ENCODE measurements at regions not wholly inside any gene's neighbourhood (a gene's known extent, or its start where the extent isn't known, plus 50 kb on each side); places are given as distances from the start of the nearest gene placed in this dataset.

- no peak for DNase-seq (ENCODE audit: low spot score)
- Histone ChIP-seq H2AFZ (ENCODE audit: low read length) (no peak overlapping the region), H3K4me1 (ENCODE audit: insufficient read depth, low read length, poor library complexity, severe bottlenecking) (no peaks in the 10 kb centered on the region), H3K9me3 (ENCODE audit: low read length) (no peaks in the 10 kb centered on the region), H3K79me2 (ENCODE audit: insufficient read depth, low read depth, low read length) (no peaks in the 10 kb centered on the region), H3K4me3 (ENCODE audit: low read depth, low read length, poor library complexity, severe bottlenecking) (no peak overlapping the region), H3K4me2 (ENCODE audit: low read length) (no peak overlapping the region), H3K9me2 (ENCODE audit: insufficient read depth, low read length) (no peaks in the 10 kb centered on the region), H3K36me3 (ENCODE audit: insufficient read depth, low read length) (no peaks in the 10 kb centered on the region), H3K27ac (ENCODE audit: low read depth, low read length, poor library complexity, severe bottlenecking) (no peak overlapping the region), H4K20me1 (ENCODE audit: insufficient read depth, low read length) (no peaks in the 10 kb centered on the region)
- no peak for TF ChIP-seq CTCF (conservative IDR thresholded peaks at IDR 0.05; ENCODE audit: low read length)
- intact Hi-C loops (cut with micrococcal nuclease; ENCODE audit: unreplicated experiment), result no loop called here
- POLR2A ChIA-PET, result no interaction called here
- CTCF ChIA-PET (ENCODE audit: unreplicated experiment), result no interaction called here
- no TSS peak for BruUV-seq (replicated peaks)
Measured at GRCh38 chr13:111489301-111489700, 168.9 kb downstream of the TEX29 start.

GRCh38 chr13:111490611-111491010 is 170.2 kb downstream of the TEX29 start:
- TF ChIP-seq CTCF (conservative IDR thresholded peaks at IDR 0.05; ENCODE audit: low read length), result no peak
- H3K4me3 ChIP-seq (ENCODE audit: low read depth, low read length, poor library complexity, severe bottlenecking), result no peak overlapping the region
- no peak for DNase-seq (ENCODE audit: low spot score)
- H3K9me2 ChIP-seq (ENCODE audit: insufficient read depth, low read length), result no peaks in the 10 kb centered on the region
- intact Hi-C loops (cut with micrococcal nuclease; ENCODE audit: unreplicated experiment), result no loop called here
- no peaks in the 10 kb centered on the region for H3K9me3 ChIP-seq (ENCODE audit: low read length)
- no peaks in the 10 kb centered on the region for H3K79me2 ChIP-seq (ENCODE audit: insufficient read depth, low read depth, low read length)
- POLR2A ChIA-PET, result no interaction called here
- H4K20me1 ChIP-seq (ENCODE audit: insufficient read depth, low read length), result no peaks in the 10 kb centered on the region
- no TSS peak for BruUV-seq (replicated peaks)
- no peaks in the 10 kb centered on the region for H3K36me3 ChIP-seq (ENCODE audit: insufficient read depth, low read length)
- H2AFZ ChIP-seq (ENCODE audit: low read length), result no peak overlapping the region
- H3K4me1 ChIP-seq (ENCODE audit: insufficient read depth, low read length, poor library complexity, severe bottlenecking), result no peaks in the 10 kb centered on the region
- no peak overlapping the region for H3K27ac ChIP-seq (ENCODE audit: low read depth, low read length, poor library complexity, severe bottlenecking)
- CTCF ChIA-PET (ENCODE audit: unreplicated experiment), result no interaction called here
- H3K4me2 ChIP-seq (ENCODE audit: low read length), result no peak overlapping the region

GRCh38 chr13:111491021-111491420 is 170.6 kb downstream of the TEX29 start:
- no peak for DNase-seq (ENCODE audit: low spot score)
- ChIA-PET CTCF (ENCODE audit: unreplicated experiment) (no interaction called here), POLR2A (no interaction called here)
- Histone ChIP-seq H3K4me2 (ENCODE audit: low read length) (no peak overlapping the region), H3K4me3 (ENCODE audit: low read depth, low read length, poor library complexity, severe bottlenecking) (no peak overlapping the region), H3K27ac (ENCODE audit: low read depth, low read length, poor library complexity, severe bottlenecking) (no peak overlapping the region), H3K79me2 (ENCODE audit: insufficient read depth, low read depth, low read length) (no peaks in the 10 kb centered on the region), H3K36me3 (ENCODE audit: insufficient read depth, low read length) (no peaks in the 10 kb centered on the region), H3K4me1 (ENCODE audit: insufficient read depth, low read length, poor library complexity, severe bottlenecking) (no peaks in the 10 kb centered on the region), H2AFZ (ENCODE audit: low read length) (no peak overlapping the region), H4K20me1 (ENCODE audit: insufficient read depth, low read length) (no peaks in the 10 kb centered on the region), H3K9me2 (ENCODE audit: insufficient read depth, low read length) (no peaks in the 10 kb centered on the region), H3K9me3 (ENCODE audit: low read length) (no peaks in the 10 kb centered on the region)
- TF ChIP-seq EZH2phosphoT487 (IDR thresholded peaks at IDR 0.05; ENCODE audit: borderline replicate concordance, low read depth, low read length) (no peak), CTCF (conservative IDR thresholded peaks at IDR 0.05; ENCODE audit: low read length) (no peak)
- BruUV-seq (replicated peaks), result no TSS peak
- intact Hi-C loops (cut with micrococcal nuclease; ENCODE audit: unreplicated experiment), result no loop called here
